AG10803 (cell line): ENCODE measurements at regions not wholly inside any gene's neighbourhood (a gene's known extent, or its start where the extent isn't known, plus 50 kb on each side); places are given as distances from the start of the nearest gene placed in this dataset.

Experiments
- DNase-seq: peaks from one replicate; pipeline ENCODE4 v3.0.0; 2010; ENCODE audit warnings: low read depth
- H3K4me3 ChIP-seq: 2 replicates; pipeline ENCODE4 v1.5.1; 2011; ENCODE audit warnings: mild to moderate bottlenecking, low read length, control low read depth
- CTCF ChIP-seq: conservative IDR thresholded peaks from 2 replicates; pipeline ENCODE4 v1.5.1; 2011; ENCODE audit warnings: mild to moderate bottlenecking, low read length, control low read depth, inconsistent platforms

- no peak for TF ChIP-seq CTCF
Measured at GRCh38 chr5:171509467-171509866, 90.0 kb downstream of the FGF18 start.

GRCh38 chr5:171512397-171512796, 93.0 kb downstream of the FGF18 start:
- no peak overlapping the region for H3K4me3 ChIP-seq
- no peak for DNase-seq
- no peak for TF ChIP-seq CTCF

More at GRCh38 chr5:171509467-171509866, 90.0 kb downstream of the FGF18 start:
- no peak for DNase-seq
- H3K4me3 ChIP-seq: no peak overlapping the region

- no peak for DNase-seq
- no peak overlapping the region for H3K4me3 ChIP-seq
- no peak for TF ChIP-seq CTCF
Measured at GRCh38 chr5:171513591-171513990, 94.1 kb downstream of the FGF18 start.

GRCh38 chr5:171518916-171519315, 99.5 kb downstream of the FGF18 start:
- no peak for DNase-seq
- H3K4me3 ChIP-seq: no peak overlapping the region
- TF ChIP-seq CTCF: no peak

GRCh38 chr5:171520300-171521174, 101.1 kb downstream of the FGF18 start:
- TF ChIP-seq CTCF: no peak
- peak; percentile 32 for DNase-seq
- no peak overlapping the region for H3K4me3 ChIP-seq

- DNase-seq: peak; percentile 95
- H3K4me3 ChIP-seq: no peak overlapping the region
- peak; percentile 45 for TF ChIP-seq CTCF
Measured at GRCh38 chr5:171521219-171521633, 101.8 kb downstream of the FGF18 start.

GRCh38 chr5:171521679-171522078, 102.2 kb downstream of the FGF18 start:
- no peak for TF ChIP-seq CTCF

More at GRCh38 chr5:171521679-171522078, 102.2 kb downstream of the FGF18 start:
- DNase-seq: no peak
- H3K4me3 ChIP-seq: no peak overlapping the region
